ENCODE measurements at regions not wholly inside any gene's neighbourhood (a gene's known extent, or its start where the extent isn't known, plus 50 kb on each side); places are given as distances from the start of the nearest gene placed in this dataset.

DNA sequence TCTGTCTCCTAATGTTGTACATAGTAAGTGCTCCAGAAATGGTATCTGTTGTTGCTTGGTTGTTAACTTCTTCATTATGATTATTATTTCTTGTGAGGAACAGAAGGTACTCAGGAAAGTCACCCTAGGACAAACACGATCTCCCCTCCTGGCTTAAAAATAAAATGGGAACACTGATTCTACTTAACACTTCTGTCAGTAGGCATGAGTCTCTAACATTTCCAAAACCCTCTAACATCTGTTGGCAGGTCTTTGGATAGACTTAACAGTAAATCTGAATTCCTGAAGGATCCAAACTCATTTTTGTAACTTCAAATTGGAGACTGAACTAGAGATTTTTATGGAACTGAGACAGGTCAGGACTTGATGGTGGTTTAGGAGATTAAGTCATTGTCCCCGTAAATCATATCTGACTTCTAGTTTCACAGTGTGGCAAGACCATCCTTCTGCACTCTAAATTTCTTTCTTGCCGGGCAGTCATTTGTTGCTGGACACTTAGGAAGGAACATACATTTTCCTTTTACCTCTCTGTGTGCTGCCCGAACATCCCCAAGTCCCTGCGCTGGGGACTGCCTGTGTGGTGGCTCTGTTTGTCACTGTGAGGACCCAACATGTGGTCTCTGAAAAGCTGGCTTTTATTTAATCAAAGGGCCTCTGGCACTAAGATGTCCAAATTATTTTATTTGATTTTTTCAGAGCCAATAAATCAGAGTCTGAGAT is 149.9 kb downstream of the NPIPB5 start:
- TF ChIP-seq FUS (optimal IDR thresholded peaks at IDR 0.05; ENCODE audit: low read depth, low read length) (no peak), SMARCA4 (IDR thresholded peaks at IDR 0.05) (no peak), TOE1 (IDR thresholded peaks at IDR 0.05; ENCODE audit: borderline replicate concordance) (no peak), TOE1 (CRISPR knock-in tag; IDR thresholded peaks at IDR 0.05; ENCODE audit: borderline replicate concordance, low read depth) (no peak), CHD1 (IDR thresholded peaks at IDR 0.05; ENCODE audit: low read length) (no peak), BCL6 (CRISPR knock-in tag; IDR thresholded peaks at IDR 0.05) (no peak), ZNF23 (CRISPR knock-in tag; IDR thresholded peaks at IDR 0.05) (no peak), SIN3B (IDR thresholded peaks at IDR 0.05; ENCODE audit: low read depth) (no peak), NR2C1 (IDR thresholded peaks at IDR 0.05) (no peak), NR2C1 (tag; IDR thresholded peaks at IDR 0.05) (no peak), ZNF699 (CRISPR knock-in tag; IDR thresholded peaks at IDR 0.05; ENCODE audit: insufficient replicate concordance) (no peak)
- TF ChIP-seq, protein P1, sequence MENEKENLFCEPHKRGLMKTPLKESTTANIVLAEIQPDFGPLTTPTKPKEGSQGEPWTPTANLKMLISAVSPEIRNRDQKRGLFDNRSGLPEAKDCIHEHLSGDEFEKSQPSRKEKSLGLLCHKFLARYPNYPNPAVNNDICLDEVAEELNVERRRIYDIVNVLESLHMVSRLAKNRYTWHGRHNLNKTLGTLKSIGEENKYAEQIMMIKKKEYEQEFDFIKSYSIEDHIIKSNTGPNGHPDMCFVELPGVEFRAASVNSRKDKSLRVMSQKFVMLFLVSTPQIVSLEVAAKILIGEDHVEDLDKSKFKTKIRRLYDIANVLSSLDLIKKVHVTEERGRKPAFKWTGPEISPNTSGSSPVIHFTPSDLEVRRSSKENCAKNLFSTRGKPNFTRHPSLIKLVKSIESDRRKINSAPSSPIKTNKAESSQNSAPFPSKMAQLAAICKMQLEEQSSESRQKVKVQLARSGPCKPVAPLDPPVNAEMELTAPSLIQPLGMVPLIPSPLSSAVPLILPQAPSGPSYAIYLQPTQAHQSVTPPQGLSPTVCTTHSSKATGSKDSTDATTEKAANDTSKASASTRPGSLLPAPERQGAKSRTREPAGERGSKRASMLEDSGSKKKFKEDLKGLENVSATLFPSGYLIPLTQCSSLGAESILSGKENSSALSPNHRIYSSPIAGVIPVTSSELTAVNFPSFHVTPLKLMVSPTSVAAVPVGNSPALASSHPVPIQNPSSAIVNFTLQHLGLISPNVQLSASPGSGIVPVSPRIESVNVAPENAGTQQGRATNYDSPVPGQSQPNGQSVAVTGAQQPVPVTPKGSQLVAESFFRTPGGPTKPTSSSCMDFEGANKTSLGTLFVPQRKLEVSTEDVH (IDR thresholded peaks at IDR 0.05; ENCODE audit: low read depth, partially characterized antibody): no peak

All from K562 (cell line).